K562 (cell line): ENCODE measurements at regions not wholly inside any gene's neighbourhood (a gene's known extent, or its start where the extent isn't known, plus 50 kb on each side); places are given as distances from the start of the nearest gene placed in this dataset.

Source experiments
- ATAC-seq: fragments of 200-7000 bp; cut with Tn5 transposase; 3 replicates; pipeline ENCODE4 v1.9.1; 2020; ENCODE audit warnings: moderate library complexity
- BruUV-seq: library from RNA; stranded (reverse); fragments of 400-500 nt; replicated peaks from 2 replicates; lab custom pipeline; 2021; lab: Mats Ljungman, UMichigan
- CTCF ChIA-PET: fragments of 300-600 bp; formaldehyde crosslinking; extraction: SDS; loops from one replicate; lab custom pipeline; 2021; ENCODE audit warnings: low intra/inter-chr PET ratio; lab: Yijun Ruan, JAX
- POLR2A ChIA-PET: fragments of 300-600, 350-650 bp; sonication (Branson Sonifier 250); formaldehyde crosslinking; extraction: SDS; loops from one replicate; lab custom pipeline; 2021; ENCODE audit warnings: antibody characterized with exemption, inconsistent platforms; lab: Yijun Ruan, JAX
- DNase-seq, 4 experiments: peaks; one replicate each; pipeline versions ENCODE4 v3.0.0 to v3.0.0-alpha.2; 2011 to 2018; ENCODE audit warnings: low spot score in 3 of 4, mixed read lengths in 3 of 4; ENCODE audit errors: extremely low read depth in 1 of 4
- FAIRE-seq: peaks from 2 replicates; lab custom pipeline; 2011; peaks lifted over from hg19 to GRCh38; lab: Jason Lieb, UNC
- H2AFZ ChIP-seq: 2 replicates; pipeline ENCODE4 v1.6.0; 2011; ENCODE audit warnings: low read depth, low read length, control low read depth, inconsistent platforms
- H3K27ac ChIP-seq: fragments of 200-600 bp; 3 replicates; pipeline ENCODE4 v1.8.0; 2011; ENCODE audit warnings: low read depth, mild to moderate bottlenecking, control low read depth, inconsistent platforms, low read length, moderate library complexity, mixed read lengths; ENCODE audit errors: extremely low read depth
- H3K27me3 ChIP-seq, 2 experiments: fragments of 300-600 bp in 1 of 2; 2 replicates in 1 of 2; 3 replicates in 1 of 2; pipeline versions ENCODE4 v1.6.0 to v1.8.0; 2011; ENCODE audit warnings: inconsistent platforms in 2 of 2, low read length in 2 of 2, mild to moderate bottlenecking in 1 of 2, mixed read lengths in 1 of 2, moderate library complexity in 1 of 2; ENCODE audit not compliant: control insufficient read depth in 2 of 2, insufficient read depth in 2 of 2
- H3K36me3 ChIP-seq: fragments of 300-600 bp; 3 replicates; pipeline ENCODE4 v1.8.0; 2011; ENCODE audit warnings: mild to moderate bottlenecking, low read length, inconsistent platforms; ENCODE audit not compliant: control insufficient read depth, insufficient read depth
- H3K4me1 ChIP-seq, 2 experiments: fragments of 200-600 bp in 1 of 2; replicated peaks in 1 of 2; 2 replicates in 1 of 2; 3 replicates in 1 of 2; pipeline versions ENCODE4 v1.5.1 to v1.8.0; 2011; ENCODE audit warnings: inconsistent platforms in 2 of 2, low read length in 2 of 2, mild to moderate bottlenecking in 1 of 2, mixed read lengths in 1 of 2, moderate library complexity in 1 of 2; ENCODE audit not compliant: control insufficient read depth in 2 of 2, insufficient read depth in 2 of 2
- H3K4me2 ChIP-seq: 2 replicates; pipeline ENCODE4 v1.6.1; 2011; ENCODE audit warnings: low read length, control low read depth, inconsistent platforms, mixed read lengths; ENCODE audit not compliant: insufficient read depth
- H3K4me3 ChIP-seq: fragments of 200-600 bp; sonication (generic), shearing (Covaris generic); 2 replicates; pipeline ENCODE4 v1.5.1; 2016; ENCODE audit warnings: control low read depth, inconsistent platforms
- H3K79me2 ChIP-seq: fragments of 200-600 bp; 3 replicates; pipeline ENCODE4 v1.8.0; 2011; ENCODE audit warnings: low read length, inconsistent platforms; ENCODE audit not compliant: control insufficient read depth, insufficient read depth
- H3K9ac ChIP-seq, 2 experiments: 2 replicates each; pipeline versions ENCODE4 v1.6.0 to v1.6.1; 2011; ENCODE audit warnings: low read depth in 2 of 2, low read length in 2 of 2, control low read depth in 1 of 2, inconsistent platforms in 1 of 2, mild to moderate bottlenecking in 1 of 2, mixed read lengths in 1 of 2; ENCODE audit not compliant: insufficient read depth in 1 of 2
- H3K9me1 ChIP-seq: one replicate; pipeline ENCODE4 v1.6.0; 2011; ENCODE audit warnings: inconsistent platforms, mild to moderate bottlenecking, low read length, moderate library complexity; ENCODE audit not compliant: control insufficient read depth, insufficient read depth
- H3K9me3 ChIP-seq: replicated peaks from 2 replicates; pipeline ENCODE4 v1.5.1; 2011; ENCODE audit warnings: low read depth, low read length, inconsistent platforms; ENCODE audit not compliant: control insufficient read depth, insufficient read depth
- H4K20me1 ChIP-seq: replicated peaks from 2 replicates; pipeline ENCODE4 v1.6.1; 2011; ENCODE audit warnings: low read length, inconsistent platforms, mixed read lengths; ENCODE audit not compliant: control insufficient read depth, insufficient read depth
- CBX3 ChIP-seq, 2 experiments: IDR thresholded peaks; 1 replicate in 1 of 2; 2 replicates in 1 of 2; pipeline ENCODE4 v1.6.1; 2012; ENCODE audit warnings: inconsistent platforms in 2 of 2, low read length in 2 of 2, borderline replicate concordance in 1 of 2, control low read depth in 1 of 2
- FOXK1 ChIP-seq: sonication (generic); formaldehyde crosslinking; IDR thresholded peaks from 2 replicates; pipeline ENCODE4 v1.8.0; 2022; ENCODE audit warnings: missing genetic modification reagents, mild to moderate bottlenecking, borderline replicate concordance
- NBN ChIP-seq: fragments of 450-650 bp; IDR thresholded peaks from 2 replicates; pipeline ENCODE4 v1.6.1; 2016; ENCODE audit warnings: low read depth, mild to moderate bottlenecking
- TSHZ1 ChIP-seq: fragments of 250-450 bp; sonication (Bioruptor Pico); IDR thresholded peaks from 2 replicates; pipeline ENCODE4 v1.4.0; 2020; ENCODE audit warnings: mild to moderate bottlenecking, moderate library complexity
- ZNF134 ChIP-seq: fragments of 250-450 bp; sonication (Bioruptor Pico); conservative IDR thresholded peaks from 2 replicates; pipeline ENCODE4 v1.4.0; 2020
- ZNF780A ChIP-seq: fragments of 250-450 bp; sonication (Bioruptor Pico); IDR thresholded peaks from 2 replicates; pipeline ENCODE4 v1.5.0; 2021; ENCODE audit warnings: mild to moderate bottlenecking
- in situ Hi-C: fragments of 300-500 bp; cut with MboI; formaldehyde crosslinking; loops from 4 replicates; pipeline ENCODE4 v1.15.0; 2018; ENCODE audit warnings: inconsistent platforms, mixed read lengths
- intact Hi-C: fragments of 100-400 bp; cut with micrococcal nuclease; formaldehyde crosslinking; loops from 2 replicates; pipeline ENCODE4 v1.14.2; 2022

GRCh38 chr7:86991093-86991769 lies 68.2 kb downstream of the ELAPOR2 start:
- no peak for FAIRE-seq
- no peak for ATAC-seq
- no TSS peak for BruUV-seq
- Histone ChIP-seq H3K36me3 (no peaks in the 10 kb centered on the region), H3K4me1 (peaks cover 0 to 5% of the 10 kb centered on the region in 2 experiments; a peak in 2 of 5 replicates), H3K4me2 (no peak overlapping the region), H4K20me1 (no peaks in the 10 kb centered on the region), H3K9me1 (no peaks in the 10 kb centered on the region), H3K9me3 (0 out of 2 replicates have a peak, but pooled peaks cover 2% of the 10 kb centered on the region), H3K79me2 (peaks cover 10% of the 10 kb centered on the region), H3K27me3 (no peaks in the 10 kb centered on the region), H3K27ac (no peak overlapping the region), H3K9ac (no peak overlapping the region), H3K4me3 (no peak overlapping the region), H2AFZ (no peak overlapping the region)
- no peak for DNase-seq
- in situ Hi-C loops (no loop called here), intact Hi-C loops (no loop called here)
- POLR2A ChIA-PET, result interaction anchor here (0.8 to 1.1 kb wide), 3 partner anchors 12 to 162 kb away, joined by 3 to 4 read pairs (median 3); no protein-coding TSS in a partner anchor
- CTCF ChIA-PET, result no interaction called here
- TF ChIP-seq CBX3 (IDR thresholded peaks at IDR 0.05; ENCODE audit: borderline replicate concordance in 1 of 2, low read length in 2 of 2) (no peak), ZNF134 (CRISPR knock-in tag) (0 out of 2 replicates have a peak, but pooled peaks have one; percentile 11), ZNF780A (CRISPR knock-in tag) (no peak), TSHZ1 (CRISPR knock-in tag) (no peak), NBN (no peak), FOXK1 (CRISPR knock-in tag) (no peak)
